H1 (cell line): ENCODE measurements at regions not wholly inside any gene's neighbourhood (a gene's known extent, or its start where the extent isn't known, plus 50 kb on each side); places are given as distances from the start of the nearest gene placed in this dataset.

Experiments used
- CTCF ChIA-PET: fragments of 300-600 bp; sonication (Branson Sonifier 250); formaldehyde crosslinking; loops from one replicate; lab custom pipeline; 2021; ENCODE audit not compliant: partially characterized antibody; lab: Charles Lee
- POLR2A ChIA-PET: fragments of 300-600 bp; sonication (Branson Sonifier 250); formaldehyde crosslinking; loops from one replicate; lab custom pipeline; 2021; ENCODE audit warnings: inconsistent platforms; ENCODE audit not compliant: partially characterized antibody; lab: Charles Lee
- DNase-seq, 2 experiments: peaks; one replicate each; pipeline versions ENCODE4 v3.0.0 to v3.0.0-alpha.2; 2010 to 2022; ENCODE audit warnings: low spot score in 2 of 2, low read depth in 1 of 2, mixed read lengths in 1 of 2
- FAIRE-seq: peaks from 2 replicates; lab custom pipeline; 2011; peaks lifted over from hg19 to GRCh38; lab: Jason Lieb, UNC
- H2AFZ ChIP-seq: 2 replicates; pipeline ENCODE4 v1.8.1; 2012; ENCODE audit warnings: low read length, inconsistent platforms
- H2AK5ac ChIP-seq: 2 replicates; pipeline ENCODE4 v1.6.1; 2013; ENCODE audit warnings: low read depth, low read length
- H2BK120ac ChIP-seq: replicated peaks from 2 replicates; pipeline ENCODE3; 2013; ENCODE audit warnings: low read depth, low read length, inconsistent platforms
- H2BK12ac ChIP-seq: 2 replicates; pipeline ENCODE4 v1.6.1; 2013; ENCODE audit warnings: low read depth, low read length
- H2BK15ac ChIP-seq: 2 replicates; pipeline ENCODE4 v1.6.1; 2013; ENCODE audit warnings: low read length
- H2BK20ac ChIP-seq: 2 replicates; pipeline ENCODE4 v1.6.1; 2013; ENCODE audit warnings: low read length
- H2BK5ac ChIP-seq: 2 replicates; pipeline ENCODE4 v1.6.1; 2013; ENCODE audit warnings: low read depth, low read length
- H3K14ac ChIP-seq: 2 replicates; pipeline ENCODE4 v1.6.1; 2013; ENCODE audit warnings: inconsistent platforms; ENCODE audit not compliant: insufficient read length
- H3K18ac ChIP-seq: 2 replicates; pipeline ENCODE4 v1.6.1; 2013; ENCODE audit warnings: low read length; ENCODE audit errors: extremely low read depth
- H3K23ac ChIP-seq: 2 replicates; pipeline ENCODE4 v1.6.1; 2013; ENCODE audit warnings: inconsistent platforms; ENCODE audit not compliant: insufficient read length
- H3K23me2 ChIP-seq: 2 replicates; pipeline ENCODE4 v1.6.1; 2013; ENCODE audit warnings: low read depth, low read length
- H3K27ac ChIP-seq: 2 replicates; pipeline ENCODE4 v1.6.1; 2011; ENCODE audit warnings: low read depth, low read length, inconsistent platforms
- H3K27me3 ChIP-seq, 4 experiments: replicated peaks in 1 of 4; 1 replicate in 1 of 4; 2 replicates in 3 of 4; pipeline versions ENCODE4 v1.6.1 to v1.8.1; 2011 to 2013; ENCODE audit warnings: low read length in 3 of 4, mild to moderate bottlenecking in 3 of 4, inconsistent platforms in 2 of 4, mixed read lengths in 2 of 4, moderate library complexity in 1 of 4; ENCODE audit not compliant: control insufficient read depth in 3 of 4, insufficient read depth in 3 of 4; ENCODE audit errors: extremely low read depth in 1 of 4
- H3K36me3 ChIP-seq, 4 experiments: 2 replicates each; pipeline versions ENCODE4 v1.6.1 to v1.8.1; 2011 to 2013; ENCODE audit warnings: mild to moderate bottlenecking in 4 of 4, low read length in 3 of 4, moderate library complexity in 2 of 4, control low read depth in 1 of 4, inconsistent platforms in 1 of 4; ENCODE audit not compliant: insufficient read depth in 4 of 4, control insufficient read depth in 2 of 4
- H3K4ac ChIP-seq: replicated peaks from 2 replicates; pipeline ENCODE3; 2013; ENCODE audit warnings: low read length, low read depth, mixed read lengths, inconsistent platforms; ENCODE audit not compliant: insufficient read length
- H3K4me1 ChIP-seq, 4 experiments: replicated peaks in 1 of 4; 1 replicate in 1 of 4; 2 replicates in 3 of 4; pipeline versions ENCODE4 v1.6.1 to v1.8.1; 2011 to 2013; ENCODE audit warnings: low read length in 3 of 4, inconsistent platforms in 2 of 4, mixed read lengths in 1 of 4; ENCODE audit not compliant: insufficient read depth in 4 of 4, control insufficient read depth in 3 of 4
- H3K4me2 ChIP-seq, 2 experiments: 2 replicates each; pipeline versions ENCODE4 v1.6.1 to v1.8.1; 2011 to 2013; ENCODE audit warnings: low read depth in 2 of 2, low read length in 2 of 2, control low read depth in 1 of 2, inconsistent platforms in 1 of 2, mild to moderate bottlenecking in 1 of 2; ENCODE audit not compliant: insufficient read depth in 1 of 2
- H3K4me3 ChIP-seq, 4 experiments: fragments of 200-600, 300-600 bp in 1 of 4; sonication (generic), shearing (Covaris generic), sonication (Bioruptor Twin) in 1 of 4; 2 replicates each; pipeline versions ENCODE4 v1.5.1 to v1.8.1; 2011 to 2016; ENCODE audit warnings: low read length in 4 of 4, low read depth in 3 of 4, control low read depth in 2 of 4, inconsistent platforms in 2 of 4, mild to moderate bottlenecking in 2 of 4, mixed read lengths in 1 of 4, moderate library complexity in 1 of 4; ENCODE audit not compliant: insufficient read depth in 2 of 4; ENCODE audit errors: extremely low read depth in 1 of 4
- H3K56ac ChIP-seq: replicated peaks from 2 replicates; pipeline ENCODE3; 2013; ENCODE audit warnings: low read depth, mild to moderate bottlenecking, mixed read lengths, low read length, inconsistent platforms; ENCODE audit not compliant: insufficient read length
- H3K79me1 ChIP-seq: 2 replicates; pipeline ENCODE4 v1.6.1; 2013; ENCODE audit warnings: low read depth, low read length, control low read depth
- H3K79me2 ChIP-seq, 2 experiments: 2 replicates each; pipeline versions ENCODE4 v1.6.1 to v1.8.1; 2012 to 2013; ENCODE audit warnings: low read length in 2 of 2, mild to moderate bottlenecking in 2 of 2, inconsistent platforms in 1 of 2; ENCODE audit not compliant: insufficient read depth in 2 of 2, control insufficient read depth in 1 of 2
- H3K9ac ChIP-seq, 4 experiments: replicated peaks in 1 of 4; 1 replicate in 1 of 4; 2 replicates in 3 of 4; pipeline versions ENCODE4 v1.6.1 to v1.8.1; 2011 to 2013; ENCODE audit warnings: low read depth in 3 of 4, low read length in 3 of 4, control low read depth in 2 of 4, mild to moderate bottlenecking in 2 of 4, moderate library complexity in 2 of 4, inconsistent platforms in 1 of 4; ENCODE audit errors: extremely low read depth in 1 of 4
- H3K9me3 ChIP-seq, 2 experiments: 2 replicates each; pipeline versions ENCODE4 v1.6.1 to v1.8.1; 2012 to 2013; ENCODE audit warnings: mild to moderate bottlenecking in 2 of 2, moderate library complexity in 2 of 2, control low read depth in 1 of 2, inconsistent platforms in 1 of 2, low read depth in 1 of 2, low read length in 1 of 2, mixed read lengths in 1 of 2; ENCODE audit not compliant: insufficient read depth in 2 of 2
- H4K20me1 ChIP-seq, 2 experiments: replicated peaks in 1 of 2; 2 replicates each; pipeline versions ENCODE3 to v1.8.1; 2011 to 2013; ENCODE audit warnings: inconsistent platforms in 2 of 2, low read length in 2 of 2, mild to moderate bottlenecking in 1 of 2; ENCODE audit not compliant: insufficient read depth in 2 of 2, control insufficient read depth in 1 of 2
- H4K5ac ChIP-seq: 2 replicates; pipeline ENCODE4 v1.6.1; 2013; ENCODE audit warnings: low read length, low read depth, mixed read lengths, inconsistent platforms; ENCODE audit not compliant: insufficient read length
- H4K8ac ChIP-seq: 2 replicates; pipeline ENCODE4 v1.8.0; 2013; ENCODE audit warnings: mild to moderate bottlenecking, moderate library complexity, low read length, inconsistent platforms; ENCODE audit not compliant: insufficient read depth; ENCODE audit errors: extremely low read depth
- H4K91ac ChIP-seq: replicated peaks from 2 replicates; pipeline ENCODE3; 2013; ENCODE audit warnings: low read length, mixed read lengths, inconsistent platforms; ENCODE audit not compliant: insufficient read length
- HDAC6 ChIP-seq: IDR thresholded peaks from one replicate; pipeline ENCODE4 v1.7.1; 2012; ENCODE audit warnings: low read depth, mild to moderate bottlenecking, inconsistent platforms, low read length, moderate library complexity
- WGBS, 2 experiments: shearing (Covaris generic) in 1 of 2; methylation state at CpG; one replicate each; pipeline versions ENCODE4 v1.1.6 to v1.1.7; 2013 to 2015; ENCODE audit warnings: low lambda C conversion rate in 2 of 2, mixed read lengths in 2 of 2, inconsistent platforms in 1 of 2, low coverage in 1 of 2, missing lambda C conversion rate in 1 of 2; ENCODE audit not compliant: insufficient replicate concordance in 2 of 2, insufficient coverage in 1 of 2, insufficient read length in 1 of 2; ENCODE audit errors: extremely low coverage in 1 of 2, missing lambda C conversion rate in 1 of 2; 5-methylcytosine and 5-hydroxymethylcytosine counted together

DNA sequence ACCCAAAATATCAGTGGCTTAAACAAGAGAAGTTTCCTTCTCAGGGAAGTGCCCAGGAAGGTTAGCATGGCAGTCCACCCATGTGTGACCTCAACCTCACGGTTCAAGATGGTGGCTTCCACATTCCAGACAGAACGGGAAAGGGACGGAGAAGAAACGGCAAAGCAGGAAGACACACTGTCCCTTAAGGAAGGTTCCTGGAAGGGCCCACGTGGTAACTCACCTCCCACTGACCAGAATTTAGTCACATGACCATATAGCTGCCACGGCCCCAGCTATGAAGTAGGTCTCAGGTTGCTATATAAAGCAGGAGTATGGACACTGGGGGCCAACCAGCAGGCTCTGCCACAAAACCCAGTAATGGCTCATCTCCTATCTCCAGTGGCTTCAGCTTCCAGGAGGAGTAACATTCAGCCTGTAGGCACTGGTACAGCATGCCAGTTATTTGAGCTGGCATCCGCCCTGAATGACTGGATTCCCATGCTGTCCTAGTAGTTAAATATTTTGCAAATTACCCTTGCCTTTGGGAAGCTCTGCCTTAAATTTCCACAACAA lies 278.5 kb upstream of the KLF14 start:
- no peak overlapping the region for H3K23ac ChIP-seq
- no peak for FAIRE-seq
- no peaks in the 10 kb centered on the region; the same call in 1 of the 2 replicates for H3K79me1 ChIP-seq
- CTCF ChIA-PET, result interaction anchor here (1.0 to 3.2 kb wide), 4 partner anchors 28 to 116 kb away, joined by 4 to 15 read pairs (median 6); no protein-coding TSS in a partner anchor
- no peak overlapping the region for H2BK20ac ChIP-seq
- H3K27ac ChIP-seq, result no peak overlapping the region
- no peak overlapping the region for H4K5ac ChIP-seq
- DNase-seq, result no peak
- no peak overlapping the region for H2AFZ ChIP-seq
- H3K9ac ChIP-seq, result no peak overlapping the region
- H2BK12ac ChIP-seq, result no peak overlapping the region
- no peak overlapping the region; the same call in 1 of the 2 replicates for H2AK5ac ChIP-seq
- no peaks in the 10 kb centered on the region; a peak in 1 of 7 replicates for H3K27me3 ChIP-seq
- no peak overlapping the region for H2BK5ac ChIP-seq
- H3K79me2 ChIP-seq, result no peaks in the 10 kb centered on the region
- no peaks in the 10 kb centered on the region for H3K36me3 ChIP-seq
- no peak overlapping the region for H3K14ac ChIP-seq
- no peaks in the 10 kb centered on the region for H3K9me3 ChIP-seq
- no peaks in the 10 kb centered on the region for H3K23me2 ChIP-seq
- H4K91ac ChIP-seq, result no peak overlapping the region
- H2BK15ac ChIP-seq, result no peak overlapping the region
- H3K4me2 ChIP-seq, result no peak overlapping the region
- no peak overlapping the region for H3K4me3 ChIP-seq
- no peak overlapping the region for H3K4ac ChIP-seq
- H4K20me1 ChIP-seq, result peaks cover 0 to 2% of the 10 kb centered on the region in 2 experiments
- POLR2A ChIA-PET, result no interaction called here
- peaks cover 0 to 4% (median 2%) of the 10 kb centered on the region in 4 experiments; a peak in 6 of 7 replicates for H3K4me1 ChIP-seq
- H2BK120ac ChIP-seq, result no peak overlapping the region
- H3K56ac ChIP-seq, result no peak overlapping the region
- H3K18ac ChIP-seq, result no peak overlapping the region
- H4K8ac ChIP-seq, result no peak overlapping the region
- WGBS, 2 experiments, result 87% methylated on average over 7 of the region's 7 CpGs; no CpG with 5 or more reads in 1 of the 2 experiments
- no peak for TF ChIP-seq HDAC6
